ENCODE measurements at regions not wholly inside any gene's neighbourhood (a gene's known extent, or its start where the extent isn't known, plus 50 kb on each side); places are given as distances from the start of the nearest gene placed in this dataset.

- DNase-seq (ENCODE audit: insufficient read length, low spot score, missing footprints) = no peak
- H3K79me2 ChIP-seq (ENCODE audit: insufficient read depth, low read length) = no peaks in the 10 kb centered on the region
- H3K4me2 ChIP-seq (ENCODE audit: insufficient read depth, low read length) = no peak overlapping the region
- no peaks in the 10 kb centered on the region for H3K36me3 ChIP-seq (ENCODE audit: insufficient read depth, low read length)
- TF ChIP-seq, protein P1, sequence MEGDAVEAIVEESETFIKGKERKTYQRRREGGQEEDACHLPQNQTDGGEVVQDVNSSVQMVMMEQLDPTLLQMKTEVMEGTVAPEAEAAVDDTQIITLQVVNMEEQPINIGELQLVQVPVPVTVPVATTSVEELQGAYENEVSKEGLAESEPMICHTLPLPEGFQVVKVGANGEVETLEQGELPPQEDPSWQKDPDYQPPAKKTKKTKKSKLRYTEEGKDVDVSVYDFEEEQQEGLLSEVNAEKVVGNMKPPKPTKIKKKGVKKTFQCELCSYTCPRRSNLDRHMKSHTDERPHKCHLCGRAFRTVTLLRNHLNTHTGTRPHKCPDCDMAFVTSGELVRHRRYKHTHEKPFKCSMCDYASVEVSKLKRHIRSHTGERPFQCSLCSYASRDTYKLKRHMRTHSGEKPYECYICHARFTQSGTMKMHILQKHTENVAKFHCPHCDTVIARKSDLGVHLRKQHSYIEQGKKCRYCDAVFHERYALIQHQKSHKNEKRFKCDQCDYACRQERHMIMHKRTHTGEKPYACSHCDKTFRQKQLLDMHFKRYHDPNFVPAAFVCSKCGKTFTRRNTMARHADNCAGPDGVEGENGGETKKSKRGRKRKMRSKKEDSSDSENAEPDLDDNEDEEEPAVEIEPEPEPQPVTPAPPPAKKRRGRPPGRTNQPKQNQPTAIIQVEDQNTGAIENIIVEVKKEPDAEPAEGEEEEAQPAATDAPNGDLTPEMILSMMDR (IDR thresholded peaks at IDR 0.05; ENCODE audit: extremely low read depth, low read depth, low read length) = no peak
- H4K20me1 ChIP-seq (ENCODE audit: insufficient read depth, low read length) = no peaks in the 10 kb centered on the region
- no peak overlapping the region for H2AFZ ChIP-seq (ENCODE audit: low read length)
- no peak overlapping the region for H3K4me3 ChIP-seq (ENCODE audit: insufficient read depth, low read length)
- peaks cover 60% of the 10 kb centered on the region for H3K27me3 ChIP-seq (ENCODE audit: insufficient read depth, low read length)
- H3K9me3 ChIP-seq (ENCODE audit: low read depth, low read length) = peaks cover 3% of the 10 kb centered on the region
- H3K27ac ChIP-seq (ENCODE audit: low read depth, low read length) = no peak overlapping the region
- H3K4me1 ChIP-seq (ENCODE audit: insufficient read depth, low read length) = no peaks in the 10 kb centered on the region
Measured at GRCh38 chr5:176727528-176727900, 80.2 kb downstream of the TSPAN17 start.

GRCh38 chr5:176727983-176728675, 80.8 kb downstream of the TSPAN17 start:
- Histone ChIP-seq H3K4me1 (ENCODE audit: insufficient read depth, low read length) (no peaks in the 10 kb centered on the region), H3K4me2 (ENCODE audit: insufficient read depth, low read length) (no peak overlapping the region)
- TF ChIP-seq, protein P1 (IDR thresholded peaks at IDR 0.05; ENCODE audit: extremely low read depth, low read depth, low read length) = no peak

DNA sequence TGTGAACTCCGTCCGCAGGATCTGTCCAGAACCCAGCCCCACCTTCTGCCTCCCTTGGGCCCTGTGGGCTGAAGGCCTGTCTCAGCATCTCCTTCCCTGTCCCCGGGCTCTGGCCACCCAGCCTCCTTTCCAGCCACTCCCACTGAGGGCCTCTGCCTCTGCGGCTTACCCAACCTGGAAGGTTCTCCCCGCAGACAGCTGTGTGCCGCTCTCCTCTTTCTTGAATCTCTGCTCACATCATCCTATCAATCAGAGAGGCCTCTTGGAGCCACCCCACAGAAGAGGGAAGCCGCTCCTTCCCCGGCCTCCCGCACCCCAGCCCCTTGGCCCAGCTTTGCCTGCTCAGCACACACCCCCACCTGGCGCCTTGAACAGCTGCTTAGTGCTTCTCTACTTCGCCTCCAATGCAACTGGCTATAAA, 81.5 kb upstream of the UNC5A start:
- Histone ChIP-seq H3K4me1 (ENCODE audit: insufficient read depth, low read length) (no peaks in the 10 kb centered on the region), H3K4me2 (ENCODE audit: insufficient read depth, low read length) (no peak overlapping the region), H3K36me3 (ENCODE audit: insufficient read depth, low read length) (no peaks in the 10 kb centered on the region), H3K27ac (ENCODE audit: low read depth, low read length) (no peak overlapping the region), H3K4me3 (ENCODE audit: insufficient read depth, low read length) (no peak overlapping the region), H3K9me3 (ENCODE audit: low read depth, low read length) (peaks cover 3% of the 10 kb centered on the region), H3K79me2 (ENCODE audit: insufficient read depth, low read length) (no peaks in the 10 kb centered on the region), H4K20me1 (ENCODE audit: insufficient read depth, low read length) (no peaks in the 10 kb centered on the region), H3K27me3 (ENCODE audit: insufficient read depth, low read length) (peaks cover 53% of the 10 kb centered on the region), H2AFZ (ENCODE audit: low read length) (no peak overlapping the region)
- no peak for DNase-seq (ENCODE audit: insufficient read length, low spot score, missing footprints)
- TF ChIP-seq, protein P1 (IDR thresholded peaks at IDR 0.05; ENCODE audit: extremely low read depth, low read depth, low read length) = no peak

More at GRCh38 chr5:176727983-176728675, 80.8 kb downstream of the TSPAN17 start:
- Histone ChIP-seq H4K20me1 (ENCODE audit: insufficient read depth, low read length) (no peaks in the 10 kb centered on the region), H3K9me3 (ENCODE audit: low read depth, low read length) (peaks cover 3% of the 10 kb centered on the region), H3K79me2 (ENCODE audit: insufficient read depth, low read length) (no peaks in the 10 kb centered on the region), H3K4me3 (ENCODE audit: insufficient read depth, low read length) (no peak overlapping the region), H3K36me3 (ENCODE audit: insufficient read depth, low read length) (no peaks in the 10 kb centered on the region), H2AFZ (ENCODE audit: low read length) (no peak overlapping the region), H3K27ac (ENCODE audit: low read depth, low read length) (no peak overlapping the region), H3K27me3 (ENCODE audit: insufficient read depth, low read length) (peaks cover 58% of the 10 kb centered on the region)
- no peak for DNase-seq (ENCODE audit: insufficient read length, low spot score, missing footprints)

- TF ChIP-seq, protein P1 (IDR thresholded peaks at IDR 0.05; ENCODE audit: extremely low read depth, low read depth, low read length) = no peak
- Histone ChIP-seq H3K9me3 (ENCODE audit: low read depth, low read length) (peaks cover 3% of the 10 kb centered on the region), H3K27me3 (ENCODE audit: insufficient read depth, low read length) (peaks cover 46% of the 10 kb centered on the region), H4K20me1 (ENCODE audit: insufficient read depth, low read length) (no peaks in the 10 kb centered on the region), H3K4me1 (ENCODE audit: insufficient read depth, low read length) (no peaks in the 10 kb centered on the region), H3K36me3 (ENCODE audit: insufficient read depth, low read length) (no peaks in the 10 kb centered on the region), H3K27ac (ENCODE audit: low read depth, low read length) (no peak overlapping the region), H3K4me2 (ENCODE audit: insufficient read depth, low read length) (no peak overlapping the region), H2AFZ (ENCODE audit: low read length) (no peak overlapping the region), H3K4me3 (ENCODE audit: insufficient read depth, low read length) (no peak overlapping the region), H3K79me2 (ENCODE audit: insufficient read depth, low read length) (no peaks in the 10 kb centered on the region)
- DNase-seq (ENCODE audit: insufficient read length, low spot score, missing footprints) = no peak
Measured at GRCh38 chr5:176730815-176731475, 79.4 kb upstream of the UNC5A start.

All from osteoblast (primary cell).